HUES64 (cell line): ENCODE measurements at regions not wholly inside any gene's neighbourhood (a gene's known extent, or its start where the extent isn't known, plus 50 kb on each side); places are given as distances from the start of the nearest gene placed in this dataset.
"Not testable (repeated sequence)": the region's sequence is repeated elsewhere in the genome, so short reads cannot be mapped to it uniquely, and the experiment has no call there.

Experiments used
- H3K27ac ChIP-seq: 2 replicates; pipeline ENCODE4 v1.7.0; 2013; ENCODE audit warnings: low read depth, low read length, inconsistent platforms
- H3K27me3 ChIP-seq: 2 replicates; pipeline ENCODE4 v1.6.1; 2013; ENCODE audit warnings: mild to moderate bottlenecking, low read length; ENCODE audit not compliant: insufficient read depth
- H3K36me3 ChIP-seq: 2 replicates; pipeline ENCODE4 v1.6.1; 2013; ENCODE audit warnings: mild to moderate bottlenecking, low read length; ENCODE audit not compliant: insufficient read depth
- H3K4me1 ChIP-seq: 2 replicates; pipeline ENCODE4 v1.6.1; 2013; ENCODE audit warnings: mild to moderate bottlenecking, low read length, moderate library complexity; ENCODE audit not compliant: insufficient read depth
- H3K4me3 ChIP-seq: 2 replicates; pipeline ENCODE4 v1.5.1; 2013; ENCODE audit warnings: mild to moderate bottlenecking, low read length, moderate library complexity
- H3K9ac ChIP-seq: 2 replicates; pipeline ENCODE4 v1.6.1; 2013; ENCODE audit warnings: mild to moderate bottlenecking, low read depth, low read length
- H3K9me3 ChIP-seq: 2 replicates; pipeline ENCODE4 v1.6.1; 2013; ENCODE audit warnings: low read depth, low read length; ENCODE audit not compliant: insufficient read depth
- WGBS: fragments of 150-250, 120-280 bp; methylation state at CpG from one replicate; pipeline ENCODE4 v1.1.7; 2013; ENCODE audit warnings: missing lambda C conversion rate; 5-methylcytosine and 5-hydroxymethylcytosine counted together

DNA sequence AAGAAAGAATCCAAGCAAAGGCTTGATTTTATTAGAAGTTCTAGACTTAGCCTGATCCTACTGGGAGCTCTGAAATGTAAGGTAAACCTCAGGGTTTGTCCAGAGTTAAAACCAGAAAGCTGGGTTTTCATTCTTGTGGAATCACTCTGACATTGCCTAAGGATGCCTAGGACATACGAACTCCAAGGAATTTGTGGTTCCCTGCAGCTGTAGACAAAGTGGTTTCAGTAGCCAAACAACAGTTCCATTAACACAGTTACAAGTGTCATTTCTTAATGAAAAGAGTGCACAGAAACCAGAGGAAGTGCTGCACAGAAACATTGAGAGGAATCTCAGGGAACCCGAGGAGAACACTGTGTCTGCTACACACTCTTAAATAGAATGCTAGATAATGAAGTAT, 221.4 kb upstream of the ST6GAL2 start:
- H3K4me1 ChIP-seq = no peaks in the 10 kb centered on the region
- no peaks in the 10 kb centered on the region for H3K27me3 ChIP-seq
- 87% methylated on average over 1 of the region's 2 CpGs for WGBS
- no peak overlapping the region for H3K4me3 ChIP-seq
- H3K9ac ChIP-seq = no peak overlapping the region
- H3K27ac ChIP-seq = no peak overlapping the region
- H3K9me3 ChIP-seq = no peaks in the 10 kb centered on the region
- no peaks in the 10 kb centered on the region for H3K36me3 ChIP-seq

DNA sequence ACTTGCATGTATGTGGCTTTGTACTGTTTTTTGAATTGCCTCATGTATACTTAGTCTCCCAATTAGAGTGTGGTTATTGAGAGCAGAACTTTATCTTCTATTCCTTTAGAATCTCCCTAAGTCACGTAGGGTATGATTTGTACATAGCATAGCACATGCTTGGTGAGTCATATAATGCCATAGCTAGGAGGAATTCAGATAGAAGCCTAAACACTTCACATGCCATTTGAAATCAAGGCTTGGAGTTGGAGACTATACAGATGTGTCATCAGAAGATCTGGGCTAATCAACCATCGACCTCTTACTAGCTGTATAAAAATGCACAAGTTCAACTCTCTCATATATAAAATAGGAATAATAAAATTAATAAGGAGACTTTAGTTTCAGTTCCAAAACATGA, 222.6 kb upstream of the ST6GAL2 start:
- no CpG with 5 or more reads among the region's 2 CpGs for WGBS
- no peaks in the 10 kb centered on the region for H3K27me3 ChIP-seq
- no peaks in the 10 kb centered on the region for H3K9me3 ChIP-seq
- H3K36me3 ChIP-seq = no peaks in the 10 kb centered on the region
- H3K9ac ChIP-seq = no peak overlapping the region
- no peak overlapping the region for H3K4me3 ChIP-seq
- H3K27ac ChIP-seq = no peak overlapping the region
- H3K4me1 ChIP-seq = no peaks in the 10 kb centered on the region

DNA sequence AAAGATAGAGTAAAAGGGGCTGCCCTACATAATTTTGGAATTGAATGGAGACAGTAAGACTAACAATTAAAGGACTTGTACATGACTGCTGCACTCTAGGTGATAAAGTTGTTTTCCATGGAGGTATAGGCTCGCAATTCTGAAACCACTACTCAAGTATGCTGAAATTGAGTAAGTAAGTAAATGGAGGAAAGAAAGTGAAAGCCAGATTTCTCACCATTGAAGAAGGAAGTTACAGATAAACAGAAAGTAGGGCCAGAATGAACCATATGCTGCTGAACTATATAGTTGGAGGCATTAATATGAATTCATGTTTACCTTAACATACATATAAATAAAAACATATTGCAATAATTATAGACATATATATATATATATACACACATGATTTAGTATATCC, 225.7 kb upstream of the ST6GAL2 start:
- H3K27ac ChIP-seq = no peak overlapping the region
- WGBS = 100% methylated on average over 1 of the region's 1 CpG

DNA sequence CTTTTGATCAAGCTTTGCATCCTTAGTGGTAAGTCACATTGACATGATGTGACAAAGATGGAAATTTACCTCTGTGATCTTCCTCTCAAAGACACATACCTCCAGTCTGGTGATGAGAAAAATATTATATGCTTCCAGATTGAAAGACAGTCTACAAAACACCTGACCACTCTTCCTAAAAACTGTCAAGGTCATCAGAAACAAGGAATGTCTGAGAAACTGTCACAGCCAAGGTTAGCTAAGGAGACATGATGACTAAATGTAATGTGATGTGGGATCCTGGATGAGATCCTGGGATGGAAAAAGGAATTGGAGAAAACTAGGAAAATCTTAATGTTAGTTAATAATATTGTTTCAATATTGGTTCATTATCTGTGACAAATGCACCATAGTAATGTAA, 226.6 kb upstream of the ST6GAL2 start:
- H3K27me3 ChIP-seq = no peaks in the 10 kb centered on the region
- no peak overlapping the region for H3K4me3 ChIP-seq
- H3K9me3 ChIP-seq = no peaks in the 10 kb centered on the region
- no peaks in the 10 kb centered on the region for H3K4me1 ChIP-seq
- no peaks in the 10 kb centered on the region for H3K36me3 ChIP-seq
- no peak overlapping the region for H3K9ac ChIP-seq
- no peak overlapping the region for H3K27ac ChIP-seq

More for the DNA sequence above, 225.7 kb upstream of the ST6GAL2 start:
- H3K27me3 ChIP-seq = no peaks in the 10 kb centered on the region
- no peaks in the 10 kb centered on the region for H3K36me3 ChIP-seq
- no peak overlapping the region for H3K9ac ChIP-seq
- no peaks in the 10 kb centered on the region for H3K9me3 ChIP-seq
- no peak overlapping the region for H3K4me3 ChIP-seq
- H3K4me1 ChIP-seq = no peaks in the 10 kb centered on the region

DNA sequence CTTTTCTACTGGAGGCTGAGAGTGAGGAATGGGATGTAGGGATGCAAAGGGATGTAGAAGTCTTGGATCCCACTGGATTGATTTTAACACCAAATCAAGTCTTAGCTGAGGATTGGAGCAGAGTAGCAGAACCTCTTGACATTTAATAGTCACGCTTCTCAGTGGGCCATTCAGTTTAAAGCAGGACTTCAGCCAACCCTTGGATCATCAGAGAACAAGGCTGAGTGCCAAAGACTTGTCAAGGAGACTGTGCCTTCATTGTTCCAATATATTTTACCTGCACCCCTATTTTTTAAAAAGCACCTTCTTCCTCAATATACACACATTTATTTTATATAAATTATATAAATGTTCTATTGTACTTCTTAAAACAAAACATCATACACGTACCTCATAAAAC, 242.4 kb upstream of the ST6GAL2 start:
- H3K36me3 ChIP-seq = no peaks in the 10 kb centered on the region
- H3K9ac ChIP-seq = no peak overlapping the region
- WGBS = 98% methylated on average over 1 of the region's 2 CpGs
- no peak overlapping the region for H3K27ac ChIP-seq
- no peak overlapping the region for H3K4me3 ChIP-seq
- H3K27me3 ChIP-seq = no peaks in the 10 kb centered on the region
- H3K4me1 ChIP-seq = no peaks in the 10 kb centered on the region
- no peaks in the 10 kb centered on the region for H3K9me3 ChIP-seq

DNA sequence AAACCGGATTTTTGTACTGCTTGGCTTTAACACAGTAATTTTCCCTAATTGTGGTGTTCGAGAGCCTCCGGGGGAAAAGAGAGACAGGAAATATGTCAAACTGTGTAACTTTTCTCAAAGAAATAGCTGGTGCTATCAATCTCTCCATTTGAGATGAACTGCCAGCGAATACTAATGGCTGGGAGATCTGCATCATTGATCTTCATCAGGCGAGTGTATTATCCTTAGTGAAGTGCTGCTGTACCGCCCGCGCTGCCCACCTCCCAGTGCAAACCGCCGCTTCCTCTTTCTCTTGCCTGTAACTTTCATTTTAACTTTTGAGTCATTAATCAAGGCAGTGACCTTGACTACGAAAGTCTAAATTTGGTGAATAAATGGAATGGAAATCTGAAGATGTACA, 246.1 kb upstream of the ST6GAL2 start:
- no peaks in the 10 kb centered on the region for H3K4me1 ChIP-seq
- H3K4me3 ChIP-seq = no peak overlapping the region
- no peak overlapping the region for H3K9ac ChIP-seq
- no peak overlapping the region for H3K27ac ChIP-seq
- H3K27me3 ChIP-seq = no peaks in the 10 kb centered on the region
- no peaks in the 10 kb centered on the region for H3K9me3 ChIP-seq
- 96% methylated on average over 11 of the region's 11 CpGs for WGBS
- no peaks in the 10 kb centered on the region for H3K36me3 ChIP-seq

DNA sequence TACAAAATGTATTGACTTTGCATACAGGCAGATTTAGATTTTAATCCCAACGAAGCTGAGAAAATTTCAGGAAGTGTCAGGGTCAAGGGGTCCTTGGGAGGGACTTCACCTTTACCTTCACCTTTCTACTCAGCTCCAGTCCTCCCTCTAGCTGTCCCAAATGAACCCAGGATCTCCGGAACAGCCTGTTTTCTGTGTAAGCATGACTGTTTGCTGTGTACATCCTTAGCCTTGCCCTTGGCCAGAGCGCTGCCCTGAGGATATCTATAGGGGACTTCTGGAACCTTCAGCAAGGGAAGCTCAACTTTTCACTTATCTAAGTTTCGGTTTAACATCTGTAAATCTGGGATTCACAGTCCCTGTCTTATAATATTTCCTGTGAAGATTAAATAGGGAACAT, 246.8 kb upstream of the ST6GAL2 start:
- 90% methylated on average over 4 of the region's 4 CpGs for WGBS
- no peaks in the 10 kb centered on the region for H3K4me1 ChIP-seq
- H3K36me3 ChIP-seq = no peaks in the 10 kb centered on the region
- no peak overlapping the region for H3K4me3 ChIP-seq
- no peak overlapping the region for H3K27ac ChIP-seq
- no peaks in the 10 kb centered on the region for H3K9me3 ChIP-seq
- no peaks in the 10 kb centered on the region for H3K27me3 ChIP-seq
- H3K9ac ChIP-seq = no peak overlapping the region

DNA sequence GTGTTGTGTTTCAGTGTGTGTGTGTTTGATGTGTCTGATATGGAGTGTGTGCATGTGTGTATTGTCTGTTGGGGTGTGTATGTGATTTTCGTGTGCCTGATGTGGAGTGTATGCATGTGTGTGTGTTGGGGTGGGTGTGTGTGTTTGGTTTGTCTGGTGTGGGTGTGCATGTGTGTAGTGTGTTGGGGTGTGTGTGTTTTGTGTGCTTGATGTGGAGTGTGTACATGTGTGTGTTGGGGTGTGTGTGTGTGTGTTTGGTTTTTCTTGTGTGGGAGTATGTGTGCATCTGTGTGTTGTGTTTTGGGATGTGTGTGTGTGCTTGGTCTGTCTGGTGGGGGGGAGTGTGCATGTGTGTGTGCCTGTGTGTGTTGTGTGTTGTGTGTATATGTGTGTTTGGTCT, 247.4 kb upstream of the ST6GAL2 start:
- Histone ChIP-seq H3K9ac (no peak overlapping the region), H3K4me3 (no peak overlapping the region), H3K4me1 (no peaks in the 10 kb centered on the region), H3K9me3 (no peaks in the 10 kb centered on the region), H3K36me3 (no peaks in the 10 kb centered on the region), H3K27me3 (no peaks in the 10 kb centered on the region), H3K27ac (no peak overlapping the region)
- WGBS = 91% methylated on average over 1 of the region's 1 CpG

DNA sequence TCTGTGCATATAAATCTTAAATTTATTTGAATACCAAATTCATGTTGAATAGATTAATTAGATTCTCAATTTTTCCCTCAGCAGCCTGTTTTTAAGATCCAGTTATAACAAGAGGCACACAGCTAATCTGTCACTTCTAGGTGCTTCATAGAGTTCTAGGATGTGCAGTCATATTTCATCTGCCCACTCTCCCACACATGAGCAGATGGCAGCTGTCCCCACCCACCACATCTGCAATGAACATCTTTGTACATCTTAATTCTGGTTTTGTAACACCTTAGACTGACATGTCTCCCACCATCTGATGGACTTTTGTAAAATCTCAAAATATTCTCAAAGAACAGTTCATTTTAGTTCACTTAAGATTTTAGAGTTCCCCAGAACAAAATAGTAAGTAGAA, 250.8 kb upstream of the ST6GAL2 start:
- Histone ChIP-seq H3K4me3 (no peak overlapping the region), H3K9me3 (no peaks in the 10 kb centered on the region), H3K9ac (no peak overlapping the region), H3K27ac (no peak overlapping the region), H3K27me3 (no peaks in the 10 kb centered on the region), H3K36me3 (no peaks in the 10 kb centered on the region), H3K4me1 (no peaks in the 10 kb centered on the region)

DNA sequence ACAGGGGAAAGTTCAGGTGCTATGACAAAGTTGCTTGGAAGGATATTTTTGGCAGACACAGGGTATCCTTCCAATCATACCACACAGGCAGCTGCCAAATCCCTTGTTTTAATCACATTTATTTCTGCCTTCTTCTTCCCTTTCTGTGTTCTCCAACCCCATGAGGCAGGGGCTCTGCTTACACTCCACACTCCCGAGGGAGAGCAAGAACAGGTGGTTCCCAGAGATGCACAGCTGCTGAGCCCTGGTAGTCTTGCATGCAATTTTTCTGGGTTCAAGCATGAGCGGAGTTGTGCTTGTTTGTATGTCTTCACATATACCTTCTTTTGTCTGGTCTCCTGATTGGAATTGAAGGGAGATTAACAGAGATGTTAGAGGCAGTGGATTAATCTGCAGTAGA, 251.7 kb upstream of the ST6GAL2 start:
- WGBS = 88% methylated on average over 2 of the region's 2 CpGs
- H3K4me1 ChIP-seq = no peaks in the 10 kb centered on the region
- no peak overlapping the region for H3K9ac ChIP-seq
- no peaks in the 10 kb centered on the region for H3K27me3 ChIP-seq
- H3K27ac ChIP-seq = no peak overlapping the region
- no peaks in the 10 kb centered on the region for H3K9me3 ChIP-seq
- H3K36me3 ChIP-seq = no peaks in the 10 kb centered on the region
- H3K4me3 ChIP-seq = no peak overlapping the region

DNA sequence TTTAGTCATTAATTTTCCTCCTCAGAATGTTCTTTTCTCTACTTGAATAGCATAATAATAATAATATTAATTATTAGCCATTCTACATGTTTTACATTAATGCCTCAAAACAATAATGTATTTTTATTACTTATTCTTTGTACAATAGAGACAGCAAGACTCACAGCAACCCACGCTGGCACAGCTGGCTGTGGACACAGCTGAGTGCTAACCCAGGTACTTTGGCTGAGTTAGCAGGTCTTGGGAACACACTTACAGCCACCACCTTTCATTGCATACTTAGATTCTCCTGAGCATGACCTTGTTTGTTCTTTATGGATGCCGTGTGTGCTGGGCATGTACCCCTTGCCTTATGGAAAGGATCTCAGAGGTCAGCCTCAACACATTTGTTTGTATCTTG, 260.2 kb upstream of the ST6GAL2 start:
- no peak overlapping the region for H3K27ac ChIP-seq
- peaks cover 21% of the 10 kb centered on the region for H3K9me3 ChIP-seq
- no peaks in the 10 kb centered on the region for H3K27me3 ChIP-seq
- H3K9ac ChIP-seq = no peak overlapping the region
- no peaks in the 10 kb centered on the region for H3K36me3 ChIP-seq
- H3K4me3 ChIP-seq = no peak overlapping the region
- no peaks in the 10 kb centered on the region for H3K4me1 ChIP-seq
- WGBS = 93% methylated on average over 2 of the region's 2 CpGs

DNA sequence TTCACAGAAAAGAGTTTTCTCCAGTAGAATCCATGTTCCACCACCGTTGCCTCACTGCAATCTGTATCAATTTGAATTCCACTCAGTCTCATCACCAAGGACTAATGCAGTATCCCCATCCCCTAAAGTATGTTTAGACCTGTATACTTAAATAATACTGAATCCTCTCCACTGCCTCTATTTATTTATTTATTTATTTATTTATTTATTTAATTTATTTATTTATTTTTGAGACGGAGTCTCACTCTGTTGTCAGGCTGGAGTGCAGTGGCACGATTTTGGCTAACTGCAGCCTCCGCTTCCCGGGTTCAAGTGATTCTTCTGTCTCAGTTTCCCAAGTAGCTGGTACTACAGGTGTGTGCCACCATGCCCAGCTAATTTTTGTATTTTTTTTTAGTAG, 260.7 kb upstream of the ST6GAL2 start:
- H3K9me3 ChIP-seq = peaks cover 21% of the 10 kb centered on the region
- not testable (repeated sequence) for H3K4me1 ChIP-seq, H3K36me3 ChIP-seq, H3K27ac ChIP-seq, H3K9ac ChIP-seq, H3K4me3 ChIP-seq, H3K27me3 ChIP-seq
- WGBS = 96% methylated on average over 5 of the region's 5 CpGs
